Spleen (tissue), 7 donors: ENCODE measurements at regions not wholly inside any gene's neighbourhood (a gene's known extent, or its start where the extent isn't known, plus 50 kb on each side); places are given as distances from the start of the nearest gene placed in this dataset.

Source experiments
- POLR2A ChIP-seq, 3 donors: fragments of 450-650 bp; IDR thresholded peaks; one replicate each; pipeline ENCODE4 v1.5.1; 2017; ENCODE audit warnings: antibody characterized with exemption in 3 of 3, mild to moderate bottlenecking in 1 of 3
- POLR2AphosphoS5 ChIP-seq, 3 donors: sonication (generic); formaldehyde crosslinking; IDR thresholded peaks; one replicate each; pipeline ENCODE4 v1.5.1; 2017; ENCODE audit warnings: antibody characterized with exemption in 3 of 3
- TF ChIP-seq, protein P1 (sequence below), 11 experiments: fragments of 200-600 bp in 7 of 11; fragments of 450-650 bp in 4 of 11; sonication (generic) in 4 of 11; IDR thresholded peaks in 8 of 11; conservative IDR thresholded peaks in 3 of 11; 1 replicate in 7 of 11; 2 replicates in 4 of 11; pipeline versions ENCODE4 v1.4.0 to v1.8.0; 2016 to 2021; ENCODE audit warnings: antibody characterized with exemption in 11 of 11, inconsistent platforms in 4 of 11, mild to moderate bottlenecking in 1 of 11
- donor health status: DM: no; HTN: no; CAD: no; lungs with moderate emphysema.
- donor health status: DM: no; HTN: no; CAD: no.
- donor health status: DM: no; HTN: no; CAD: no.

DNA sequence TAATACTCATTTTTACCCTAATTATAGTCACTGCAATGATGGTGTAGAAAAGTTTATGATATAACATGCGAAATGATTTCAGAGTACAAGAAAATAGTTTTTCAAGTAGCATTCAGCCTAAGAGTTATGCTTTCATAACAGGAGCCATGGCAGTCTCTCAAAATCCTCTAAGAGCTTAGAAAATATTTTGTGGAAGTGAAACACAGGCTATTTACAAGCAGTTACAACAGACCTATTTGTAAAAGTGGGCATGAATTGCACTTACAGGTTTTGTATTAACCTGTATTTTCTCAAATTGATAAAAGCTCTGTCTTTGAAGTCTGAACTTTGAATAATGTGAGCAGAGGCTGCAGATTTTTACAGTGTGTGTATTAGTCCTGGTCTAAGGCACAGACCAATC lies 523.3 kb downstream of the LRRC70 start:
- TF ChIP-seq POLR2A (IDR thresholded peaks at IDR 0.05) (no peak), POLR2AphosphoS5 (IDR thresholded peaks at IDR 0.05) (no peak)
- TF ChIP-seq, protein P1, sequence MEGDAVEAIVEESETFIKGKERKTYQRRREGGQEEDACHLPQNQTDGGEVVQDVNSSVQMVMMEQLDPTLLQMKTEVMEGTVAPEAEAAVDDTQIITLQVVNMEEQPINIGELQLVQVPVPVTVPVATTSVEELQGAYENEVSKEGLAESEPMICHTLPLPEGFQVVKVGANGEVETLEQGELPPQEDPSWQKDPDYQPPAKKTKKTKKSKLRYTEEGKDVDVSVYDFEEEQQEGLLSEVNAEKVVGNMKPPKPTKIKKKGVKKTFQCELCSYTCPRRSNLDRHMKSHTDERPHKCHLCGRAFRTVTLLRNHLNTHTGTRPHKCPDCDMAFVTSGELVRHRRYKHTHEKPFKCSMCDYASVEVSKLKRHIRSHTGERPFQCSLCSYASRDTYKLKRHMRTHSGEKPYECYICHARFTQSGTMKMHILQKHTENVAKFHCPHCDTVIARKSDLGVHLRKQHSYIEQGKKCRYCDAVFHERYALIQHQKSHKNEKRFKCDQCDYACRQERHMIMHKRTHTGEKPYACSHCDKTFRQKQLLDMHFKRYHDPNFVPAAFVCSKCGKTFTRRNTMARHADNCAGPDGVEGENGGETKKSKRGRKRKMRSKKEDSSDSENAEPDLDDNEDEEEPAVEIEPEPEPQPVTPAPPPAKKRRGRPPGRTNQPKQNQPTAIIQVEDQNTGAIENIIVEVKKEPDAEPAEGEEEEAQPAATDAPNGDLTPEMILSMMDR (IDR thresholded peaks at IDR 0.05 in 8 of 11, conservative IDR thresholded peaks at IDR 0.05 in 3 of 11): no peak
